ENCODE measurements at regions not wholly inside any gene's neighbourhood (a gene's known extent, or its start where the extent isn't known, plus 50 kb on each side); places are given as distances from the start of the nearest gene placed in this dataset.

DNA sequence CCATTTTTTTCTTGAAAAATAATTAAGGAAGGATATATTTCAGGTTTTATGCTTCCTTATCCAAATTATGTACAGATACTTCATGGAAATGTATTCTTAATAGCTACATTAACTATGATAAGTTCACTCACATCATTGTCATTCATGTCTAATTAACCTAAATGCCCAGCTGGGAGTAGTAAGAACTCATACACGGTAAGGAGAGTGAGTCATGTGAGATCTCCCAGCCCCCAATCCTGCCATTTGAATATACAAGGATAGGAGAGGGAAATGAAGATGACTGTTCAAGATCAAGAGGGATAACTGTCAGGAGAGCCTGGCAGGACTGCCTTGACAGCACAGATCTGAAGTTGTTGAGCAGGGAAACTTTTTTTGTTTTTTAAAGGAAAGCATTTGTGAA lies 343.4 kb upstream of the USP15 start:
- Histone ChIP-seq H3K27me3 (ENCODE audit: control insufficient read depth in 2 of 2, insufficient read depth in 2 of 2, low read length in 2 of 2) (no peaks in the 10 kb centered on the region), H3K9ac (ENCODE audit: insufficient read depth in 1 of 2, low read depth in 2 of 2, low read length in 2 of 2) (no peak overlapping the region), H3K9me1 (ENCODE audit: control insufficient read depth, insufficient read depth, low read length) (no peaks in the 10 kb centered on the region), H3K27ac (ENCODE audit: extremely low read depth, low read depth, low read length) (no peak overlapping the region), H3K4me2 (ENCODE audit: insufficient read depth, low read length) (no peak overlapping the region), H3K4me1 (replicated peaks in 1 of 2; ENCODE audit: control insufficient read depth in 2 of 2, insufficient read depth in 2 of 2, low read length in 2 of 2) (no peaks in the 10 kb centered on the region), H3K9me3 (replicated peaks; ENCODE audit: control insufficient read depth, insufficient read depth, low read depth, low read length) (no peaks in the 10 kb centered on the region), H2AFZ (ENCODE audit: low read depth, low read length) (no peak overlapping the region), H3K4me3 (no peak overlapping the region), H4K20me1 (replicated peaks; ENCODE audit: control insufficient read depth, insufficient read depth, low read length) (no peaks in the 10 kb centered on the region), H3K79me2 (ENCODE audit: control insufficient read depth, insufficient read depth, low read length) (no peaks in the 10 kb centered on the region), H3K36me3 (ENCODE audit: control insufficient read depth, insufficient read depth, low read length) (no peaks in the 10 kb centered on the region)
- TF ChIP-seq SIX5 (IDR thresholded peaks at IDR 0.05; ENCODE audit: borderline replicate concordance in 1 of 2, insufficient read depth in 1 of 2, low read depth in 1 of 2, low read length in 2 of 2) (no peak), IFI16 (CRISPR knock-in tag; IDR thresholded peaks at IDR 0.05) (no peak)
- BruUV-seq (replicated peaks): no TSS peak
- ATAC-seq (no peak), FAIRE-seq (no peak), DNase-seq (ENCODE audit: extremely low read depth in 1 of 4, low spot score in 3 of 4) (no peak)
- intact Hi-C loops (cut with micrococcal nuclease): no loop called here
- POLR2A ChIA-PET: no interaction called here
- in situ Hi-C loops (cut with MboI): no loop called here
- CTCF ChIA-PET (ENCODE audit: low intra/inter-chr PET ratio): no interaction called here
- 6% methylated on average over 1 of the region's 1 CpG for WGBS (ENCODE audit: insufficient coverage, low coverage, missing lambda C conversion rate)

DNA sequence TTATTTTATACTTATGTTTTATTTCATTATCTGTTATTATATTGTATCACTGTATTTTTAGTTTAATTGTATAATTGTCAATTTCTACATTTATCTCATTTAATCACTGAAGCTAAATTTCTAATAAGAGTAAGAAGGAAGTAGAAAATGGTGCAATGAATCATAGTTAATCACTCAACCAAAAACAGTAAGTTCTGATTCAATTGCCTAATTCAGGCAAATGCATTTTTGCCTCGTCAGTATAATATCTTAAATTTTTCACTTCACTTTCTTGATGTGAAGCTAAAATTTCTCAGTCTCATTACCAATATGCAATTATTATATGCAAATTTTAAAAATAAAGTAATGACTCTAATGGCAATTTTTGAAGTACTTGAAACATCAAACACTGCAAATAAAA lies 340.5 kb upstream of the USP15 start:
- BruUV-seq (replicated peaks): no TSS peak
- ChIA-PET POLR2A (no interaction called here), CTCF (ENCODE audit: low intra/inter-chr PET ratio) (no interaction called here)
- in situ Hi-C loops (cut with MboI) (no loop called here), intact Hi-C loops (cut with micrococcal nuclease) (no loop called here)
- Histone ChIP-seq H2AFZ (ENCODE audit: low read depth, low read length) (no peak overlapping the region), H3K4me2 (ENCODE audit: insufficient read depth, low read length) (no peak overlapping the region), H3K9me1 (ENCODE audit: control insufficient read depth, insufficient read depth, low read length) (no peaks in the 10 kb centered on the region), H3K79me2 (ENCODE audit: control insufficient read depth, insufficient read depth, low read length) (no peaks in the 10 kb centered on the region), H3K36me3 (ENCODE audit: control insufficient read depth, insufficient read depth, low read length) (no peaks in the 10 kb centered on the region), H4K20me1 (replicated peaks; ENCODE audit: control insufficient read depth, insufficient read depth, low read length) (no peaks in the 10 kb centered on the region), H3K4me1 (replicated peaks in 1 of 2; ENCODE audit: control insufficient read depth in 2 of 2, insufficient read depth in 2 of 2, low read length in 2 of 2) (no peaks in the 10 kb centered on the region), H3K9me3 (replicated peaks; ENCODE audit: control insufficient read depth, insufficient read depth, low read depth, low read length) (no peaks in the 10 kb centered on the region), H3K4me3 (no peak overlapping the region), H3K27ac (ENCODE audit: extremely low read depth, low read depth, low read length) (no peak overlapping the region), H3K27me3 (ENCODE audit: control insufficient read depth in 2 of 2, insufficient read depth in 2 of 2, low read length in 2 of 2) (no peaks in the 10 kb centered on the region), H3K9ac (ENCODE audit: insufficient read depth in 1 of 2, low read depth in 2 of 2, low read length in 2 of 2) (no peak overlapping the region)
- no peak for FAIRE-seq
- WGBS (ENCODE audit: insufficient coverage, low coverage, missing lambda C conversion rate): 0% methylated on average over 1 of the region's 1 CpG
- no peak for ATAC-seq
- TF ChIP-seq YY1 (IDR thresholded peaks at IDR 0.05; ENCODE audit: borderline replicate concordance in 1 of 3, control insufficient read depth in 1 of 3, extremely low read depth in 1 of 3, insufficient read depth in 3 of 3, insufficient read length in 1 of 3, insufficient replicate concordance in 2 of 3, low read depth in 1 of 3, low read length in 2 of 3): no peak
- TF ChIP-seq ZBTB26 (CRISPR knock-in tag; IDR thresholded peaks at IDR 0.05): no peak
- TF ChIP-seq NCOR1 (IDR thresholded peaks at IDR 0.05): no peak
- no peak for TF ChIP-seq COPS2 (conservative IDR thresholded peaks at IDR 0.05)
- DNase-seq (ENCODE audit: extremely low read depth in 1 of 4, low spot score in 3 of 4): no peak

Measured in K562 (cell line).